ENCODE measurements at regions not wholly inside any gene's neighbourhood (a gene's known extent, or its start where the extent isn't known, plus 50 kb on each side); places are given as distances from the start of the nearest gene placed in this dataset.
"Not testable (repeated sequence)": the region's sequence is repeated elsewhere in the genome, so short reads cannot be mapped to it uniquely, and the experiment has no call there.

GRCh38 chr13:85597790-85598500 lies 201.3 kb downstream of the SLITRK6 start:
- DNase-seq, result no peak

GRCh38 chr13:85592211-85592610 lies 207.0 kb downstream of the SLITRK6 start:
- DNase-seq, result no peak

DNA sequence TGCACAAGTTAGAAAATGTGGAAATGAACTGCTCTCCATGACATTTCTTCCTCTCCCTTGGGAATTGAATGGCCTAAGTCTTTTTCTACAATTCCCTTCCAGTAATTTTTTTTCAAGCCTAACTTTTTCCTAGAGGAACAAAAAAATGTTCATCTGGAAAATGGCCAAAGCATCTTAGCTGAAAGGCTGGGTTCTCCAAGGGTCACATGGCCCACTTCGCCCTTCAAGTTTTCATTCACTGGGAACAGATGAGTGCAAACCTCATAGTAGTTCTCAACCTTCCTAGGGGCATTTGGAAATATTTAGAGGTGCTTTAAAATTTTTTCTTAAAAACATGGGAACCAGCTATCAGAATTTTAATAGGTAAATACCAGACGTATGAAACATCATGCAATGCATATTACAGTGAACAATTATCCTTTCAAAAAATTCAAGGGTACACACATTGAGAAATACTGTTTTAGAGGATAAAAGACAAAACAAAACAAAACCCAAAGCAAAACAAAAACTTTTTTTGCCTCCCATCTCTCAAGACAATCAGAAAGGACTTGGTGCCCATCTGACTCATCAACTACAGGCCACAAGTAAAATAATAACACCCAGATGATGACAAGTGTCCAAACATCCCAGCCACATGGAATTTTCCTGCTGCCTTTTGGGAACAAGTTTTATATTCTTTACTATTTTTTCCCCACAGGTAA lies 208.8 kb downstream of the SLITRK6 start:
- no peak for DNase-seq

DNA sequence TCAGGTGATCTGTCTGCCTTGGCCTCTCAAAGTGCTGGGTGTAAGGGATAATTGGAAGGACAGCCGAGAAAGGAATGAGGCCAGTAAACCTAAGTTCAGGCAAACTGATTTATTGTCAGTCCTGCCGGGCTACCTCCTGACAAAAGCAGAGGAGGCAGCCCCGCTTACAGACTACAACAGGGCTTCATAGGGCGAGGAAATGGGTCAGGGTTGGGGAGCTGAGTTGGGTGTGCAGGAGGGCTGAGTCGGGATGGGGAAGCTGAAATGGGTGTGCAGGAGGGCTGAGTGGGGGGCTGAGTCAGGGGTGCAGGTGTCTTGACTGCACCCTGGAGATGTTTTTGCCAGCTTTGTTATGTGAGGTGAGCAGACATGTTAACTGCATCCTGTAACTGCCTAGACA lies 210.2 kb downstream of the SLITRK6 start:
- DNase-seq, result no peak

DNA sequence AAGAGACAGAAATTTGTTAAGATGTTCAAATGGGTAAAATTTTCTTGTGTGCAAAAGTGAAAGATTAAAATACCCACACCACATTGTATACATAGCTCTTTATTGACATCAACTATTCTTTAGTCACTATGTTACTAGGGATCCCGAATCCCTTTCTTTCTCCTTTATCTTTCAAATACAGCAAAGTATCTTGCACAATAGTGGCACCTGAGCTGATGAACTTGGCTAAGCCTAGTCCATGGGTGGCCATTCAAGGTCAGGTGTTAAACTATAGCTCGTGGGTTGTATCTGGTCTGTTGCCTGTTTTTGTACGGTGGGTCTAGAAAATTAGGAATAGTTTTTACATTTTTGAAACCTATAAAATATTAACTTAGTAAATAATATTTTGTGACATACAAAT lies 210.9 kb downstream of the SLITRK6 start:
- no peak for DNase-seq

DNA sequence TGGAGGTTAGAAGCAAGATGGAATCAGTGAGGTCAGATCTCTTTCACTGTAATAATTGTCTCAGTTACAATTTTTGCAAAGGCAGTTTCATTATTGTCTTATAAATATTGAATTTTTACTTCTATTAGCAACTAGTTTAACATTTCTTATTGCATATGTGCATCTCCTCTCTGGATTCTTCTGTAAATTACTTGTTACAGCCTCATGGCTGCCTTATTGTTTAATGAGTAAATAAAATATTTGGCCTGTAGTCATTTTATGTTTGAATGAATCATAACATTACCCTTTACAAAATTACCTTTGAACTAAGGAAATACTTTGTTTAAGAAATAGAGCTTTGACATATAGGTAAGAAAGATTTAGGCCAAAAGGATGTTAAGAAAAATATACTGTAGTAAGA lies 212.4 kb downstream of the SLITRK6 start:
- no peak for DNase-seq

DNA sequence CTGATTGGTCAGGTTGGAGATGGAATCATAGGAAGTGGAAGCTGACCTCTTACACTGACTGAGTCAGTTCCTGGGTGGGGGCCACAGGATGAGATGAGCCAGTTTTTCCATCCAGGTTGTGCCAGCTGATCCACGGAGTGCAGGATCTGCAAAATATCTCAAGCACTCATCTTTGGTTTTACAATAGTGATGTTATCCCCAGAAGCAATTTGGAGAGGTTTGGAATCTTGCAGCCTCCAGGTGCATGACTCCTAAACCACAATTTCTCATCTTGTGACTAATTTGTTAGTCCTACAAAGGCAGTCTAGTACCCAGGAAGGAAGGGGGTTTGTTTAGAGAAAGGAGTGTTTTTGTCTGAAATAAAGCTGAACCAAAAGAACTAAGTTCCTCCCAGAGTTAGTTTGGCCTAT lies 212.8 kb downstream of the SLITRK6 start:
- DNase-seq, result no peak

DNA sequence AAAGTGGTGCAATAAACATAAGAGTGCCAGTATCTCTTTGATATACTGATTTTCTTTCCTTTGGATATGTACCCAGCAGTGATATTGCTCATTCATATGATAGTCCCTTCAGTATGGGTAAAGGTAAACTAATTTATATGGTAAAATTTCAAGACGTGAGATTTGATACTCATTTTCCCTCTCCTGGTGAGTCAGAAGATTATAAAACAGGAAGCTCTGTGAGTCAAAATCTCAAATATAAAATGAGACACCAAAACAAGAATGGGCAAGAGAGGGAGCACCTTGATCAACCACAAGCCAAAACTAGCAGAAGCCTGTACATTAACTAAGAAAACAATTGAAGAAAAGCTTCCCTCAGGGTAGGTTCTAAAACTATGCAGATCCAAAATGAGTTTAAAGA lies 216.3 kb downstream of the SLITRK6 start:
- DNase-seq, result no peak

GRCh38 chr13:85575110-85575509 lies 224.1 kb downstream of the SLITRK6 start:
- no peak for DNase-seq

GRCh38 chr13:85567909-85568308 lies 231.3 kb downstream of the SLITRK6 start:
- DNase-seq, result no peak

- no peak for DNase-seq
These were observed 233.6 kb downstream of the SLITRK6 start for GRCh38 chr13:85565652-85566051.

DNA sequence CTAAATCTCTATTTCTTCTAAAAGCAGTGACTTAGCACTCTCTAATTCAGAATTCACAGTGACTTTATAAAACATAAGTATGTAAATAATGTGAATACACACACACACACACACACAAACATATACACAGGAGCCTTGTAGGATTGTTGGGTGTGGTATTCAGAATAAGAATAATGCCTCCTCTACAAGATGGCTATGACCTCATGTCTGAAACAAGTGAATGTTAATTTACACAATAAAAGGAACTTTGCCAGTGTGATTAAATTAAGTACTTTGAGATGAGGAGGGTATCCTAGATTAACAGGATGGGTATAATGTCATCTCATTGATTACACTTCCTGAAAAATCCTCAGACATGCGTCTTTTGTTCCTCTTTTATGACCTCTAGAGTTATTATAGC lies 234.6 kb downstream of the SLITRK6 start:
- DNase-seq, result no peak

- DNase-seq, result no peak
These were observed 236.9 kb downstream of the SLITRK6 start for GRCh38 chr13:85562282-85562681.

GRCh38 chr13:85557691-85558467 lies 241.3 kb downstream of the SLITRK6 start:
- DNase-seq, result no peak

DNA sequence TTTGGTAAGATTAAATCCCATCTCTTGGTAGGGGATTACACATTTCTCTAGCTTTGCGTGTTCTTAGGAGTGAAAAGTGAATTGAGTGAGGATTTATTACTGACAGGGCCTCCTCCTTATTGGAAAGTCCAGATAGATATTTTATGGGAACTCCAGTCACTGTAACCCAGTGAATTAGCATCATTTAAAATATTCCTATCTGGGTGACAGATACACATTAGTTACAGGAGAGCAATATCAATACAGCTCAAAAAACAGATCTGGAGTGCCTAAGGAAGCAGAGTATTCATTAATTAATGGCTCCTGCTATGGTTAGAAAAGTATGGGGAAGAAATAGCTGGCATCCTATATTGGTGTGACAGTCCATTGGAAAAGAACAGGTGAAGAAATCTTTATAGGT lies 248.2 kb downstream of the SLITRK6 start:
- no peak for DNase-seq

DNA sequence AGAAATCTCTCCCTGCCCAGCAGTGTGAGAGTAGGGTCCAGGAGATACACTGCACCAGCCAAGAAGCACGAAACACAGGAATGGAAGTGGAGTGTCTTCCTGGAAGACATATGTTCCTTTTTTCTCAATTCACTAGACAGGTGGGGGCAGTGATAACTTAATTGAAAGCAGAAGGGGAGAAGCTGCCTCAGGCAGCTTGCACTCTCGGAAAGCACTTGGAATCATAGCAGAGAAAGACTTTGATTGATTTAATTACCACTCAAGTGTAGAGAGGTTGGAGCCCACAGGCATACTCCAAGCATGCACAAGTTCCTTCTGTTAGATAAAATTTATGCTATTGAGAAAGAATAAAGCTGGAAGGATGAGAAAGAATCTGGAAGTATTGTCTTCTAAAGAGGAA lies 249.4 kb downstream of the SLITRK6 start:
- peak; percentile 54 for DNase-seq

GRCh38 chr13:85548845-85549244 lies 250.4 kb downstream of the SLITRK6 start:
- not testable (repeated sequence) for DNase-seq

- DNase-seq, result no peak
These were observed 253.4 kb downstream of the SLITRK6 start for GRCh38 chr13:85545771-85546170.

GRCh38 chr13:85544756-85545155 lies 254.5 kb downstream of the SLITRK6 start:
- no peak for DNase-seq

DNA sequence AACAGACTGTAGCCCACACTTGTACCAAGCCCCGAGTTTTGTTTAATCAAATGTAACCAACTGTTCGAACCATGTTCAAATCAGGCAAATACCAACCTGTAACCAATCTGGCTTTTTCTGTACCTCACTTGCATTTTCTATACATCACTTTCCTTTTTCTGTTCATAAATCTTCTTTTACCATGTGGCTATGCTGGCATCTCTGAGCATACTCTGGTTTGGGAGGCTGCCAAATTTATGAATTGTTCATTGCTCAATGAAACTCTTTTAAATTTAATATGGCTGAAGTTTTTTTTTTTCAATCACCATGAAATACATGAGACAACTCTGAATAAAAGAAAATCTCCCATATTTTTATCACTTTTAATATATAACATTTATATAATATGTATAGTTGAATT lies 256.1 kb downstream of the SLITRK6 start:
- DNase-seq, result no peak

DNA sequence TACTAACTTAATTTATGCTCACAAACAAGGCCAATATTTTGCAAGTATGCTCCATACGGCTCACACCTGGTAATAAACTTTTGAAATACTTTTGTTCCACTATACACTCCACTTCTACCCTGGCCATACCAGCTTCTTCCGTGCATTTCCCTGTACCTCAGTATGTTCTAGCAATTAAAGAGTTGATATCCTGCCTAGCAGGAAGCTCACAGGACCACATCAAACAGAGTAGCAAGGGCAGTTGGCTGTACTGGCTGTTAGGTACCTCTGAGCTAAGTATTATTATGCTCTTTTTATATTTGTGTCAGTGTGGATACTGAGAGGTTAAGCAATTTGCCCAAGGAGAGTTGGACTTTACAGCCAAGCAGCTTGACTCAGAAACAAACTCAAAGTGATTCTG lies 257.7 kb downstream of the SLITRK6 start:
- no peak for DNase-seq

- DNase-seq, result no peak
These were observed 260.3 kb downstream of the SLITRK6 start for GRCh38 chr13:85538957-85539356.

DNA sequence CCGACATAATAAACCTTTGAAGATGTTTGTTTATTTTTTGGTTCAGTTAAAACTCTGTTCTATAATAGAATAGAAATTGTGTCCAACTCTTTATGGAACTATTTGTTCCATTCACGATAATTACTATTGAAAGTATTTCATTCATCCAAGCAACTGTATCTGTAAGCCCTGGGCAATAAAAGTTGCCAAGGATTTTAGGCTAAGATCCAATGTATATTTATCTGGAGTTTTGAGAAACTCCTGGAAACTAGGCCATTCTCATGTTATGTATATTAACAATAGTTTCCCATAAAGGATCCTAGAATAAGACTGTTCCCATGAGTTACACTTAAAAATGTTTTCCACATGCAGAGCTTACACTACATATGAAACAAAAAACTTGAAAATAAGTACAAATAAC lies 261.6 kb downstream of the SLITRK6 start:
- DNase-seq, result no peak

DNA sequence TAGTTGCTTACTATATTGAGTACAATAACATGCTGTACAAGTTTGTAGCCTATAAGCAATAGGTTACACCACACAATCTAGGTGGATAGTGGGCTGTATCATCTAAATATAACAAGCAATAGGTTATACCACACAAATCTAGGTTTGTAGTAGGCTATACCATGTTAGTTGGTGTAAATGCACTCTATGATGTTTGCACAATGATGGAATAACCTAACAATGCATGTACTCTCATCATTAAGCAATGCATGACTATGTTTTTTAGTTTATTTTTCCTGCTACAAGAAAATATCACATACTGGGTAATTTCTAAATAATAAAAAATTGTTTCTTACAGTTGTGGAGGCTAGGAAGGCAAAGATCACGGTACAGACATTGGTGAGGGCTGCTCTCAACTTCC lies 262.5 kb downstream of the SLITRK6 start:
- no peak for DNase-seq

Data from NCI-H1436 (cell line).